HepG2 (cell line): ENCODE measurements at regions not wholly inside any gene's neighbourhood (a gene's known extent, or its start where the extent isn't known, plus 50 kb on each side); places are given as distances from the start of the nearest gene placed in this dataset.

ENCODE experiments used
- ATAC-seq: fragments of 200-7000 bp; cut with Tn5 transposase; 3 replicates; pipeline ENCODE4 v1.9.1; 2020; ENCODE audit warnings: mild to moderate bottlenecking, moderate library complexity
- BruUV-seq: library from RNA; stranded (reverse); fragments of 400-500 nt; replicated peaks from 2 replicates; lab custom pipeline; 2021; lab: Mats Ljungman, UMichigan
- CTCF ChIA-PET: fragments of 300-600 bp; formaldehyde crosslinking; extraction: SDS; loops from one replicate; lab custom pipeline; 2021; ENCODE audit warnings: low total read pairs, inconsistent platforms, low intra/inter-chr PET ratio; lab: Yijun Ruan, JAX
- POLR2A ChIA-PET: fragments of 350-600 bp; sonication (Branson Sonifier 250); formaldehyde crosslinking; loops from one replicate; lab custom pipeline; 2020; ENCODE audit warnings: antibody characterized with exemption, inconsistent platforms; lab: Yijun Ruan, JAX
- DNase-seq: peaks from one replicate; pipeline ENCODE4 v3.0.0-alpha.2; 2015; ENCODE audit warnings: low spot score
- FAIRE-seq: peaks from 3 replicates; lab custom pipeline; 2011; peaks lifted over from hg19 to GRCh38; lab: Jason Lieb, UNC
- H2AFZ ChIP-seq: one replicate; pipeline ENCODE4 v1.6.1; 2011; ENCODE audit warnings: low read length, inconsistent platforms
- H3K27ac ChIP-seq: fragments of 300-600 bp; 3 replicates; pipeline ENCODE4 v1.8.0; 2011; ENCODE audit warnings: mixed run types, mild to moderate bottlenecking, mixed read lengths, low read length, inconsistent platforms; ENCODE audit not compliant: insufficient read depth; ENCODE audit errors: extremely low read length
- H3K27me3 ChIP-seq, 2 experiments: fragments of 200-600 bp in 1 of 2; 2 replicates in 1 of 2; 3 replicates in 1 of 2; pipeline versions ENCODE4 v1.6.0 to v1.8.0; 2011; ENCODE audit warnings: low read length in 2 of 2, mild to moderate bottlenecking in 2 of 2, moderate library complexity in 2 of 2, inconsistent platforms in 1 of 2; ENCODE audit not compliant: insufficient read depth in 2 of 2, control insufficient read depth in 1 of 2
- H3K36me3 ChIP-seq, 2 experiments: fragments of 200-600 bp in 1 of 2; replicated peaks in 1 of 2; 2 replicates in 1 of 2; 3 replicates in 1 of 2; pipeline versions ENCODE4 v1.5.1 to v1.8.0; 2011; ENCODE audit warnings: low read length in 2 of 2, inconsistent platforms in 1 of 2; ENCODE audit not compliant: insufficient read depth in 2 of 2, control insufficient read depth in 1 of 2
- H3K4me1 ChIP-seq: 2 replicates; pipeline ENCODE4 v1.5.1; 2012; ENCODE audit warnings: low read length, inconsistent platforms; ENCODE audit not compliant: insufficient read depth
- H3K4me2 ChIP-seq: 2 replicates; pipeline ENCODE4 v1.6.0; 2011; ENCODE audit warnings: low read depth, low read length, inconsistent platforms
- H3K4me3 ChIP-seq, 3 experiments: fragments of 200-600 bp in 1 of 3; sonication (generic), shearing (Covaris generic) in 1 of 3; replicated peaks in 1 of 3; 2 replicates each; pipeline ENCODE4 v1.5.1; 2011 to 2016; ENCODE audit warnings: low read length in 3 of 3, inconsistent platforms in 2 of 3, low read depth in 2 of 3, mild to moderate bottlenecking in 2 of 3, control low read depth in 1 of 3, mixed read lengths in 1 of 3; ENCODE audit not compliant: insufficient read depth in 1 of 3
- H3K79me2 ChIP-seq: one replicate; pipeline ENCODE4 v1.6.1; 2011; ENCODE audit warnings: low read length, inconsistent platforms; ENCODE audit not compliant: insufficient read depth
- H3K9ac ChIP-seq: 2 replicates; pipeline ENCODE4 v1.6.0; 2011; ENCODE audit warnings: mild to moderate bottlenecking, low read depth, low read length, inconsistent platforms; ENCODE audit not compliant: insufficient read depth
- H3K9me3 ChIP-seq: 2 replicates; pipeline ENCODE4 v1.5.1; 2012; ENCODE audit warnings: mild to moderate bottlenecking, low read length
- H4K20me1 ChIP-seq: 2 replicates; pipeline ENCODE4 v1.6.0; 2011; ENCODE audit warnings: inconsistent platforms, mild to moderate bottlenecking, low read length, moderate library complexity; ENCODE audit not compliant: insufficient read depth
- ARHGAP35 ChIP-seq: sonication (generic); formaldehyde crosslinking; IDR thresholded peaks from 2 replicates; pipeline ENCODE4 v1.9.0; 2022; ENCODE audit warnings: mild to moderate bottlenecking, inconsistent platforms, moderate library complexity, missing genetic modification reagents, borderline replicate concordance
- FOXK1 ChIP-seq: sonication (generic); formaldehyde crosslinking; IDR thresholded peaks from 2 replicates; pipeline ENCODE4 v1.4.0; 2020; ENCODE audit warnings: low read depth, missing genetic modification reagents, borderline replicate concordance
- HNRNPK ChIP-seq: fragments of 200-400 bp; formaldehyde crosslinking; IDR thresholded peaks from 2 replicates; pipeline ENCODE4 v1.6.1; 2018; ENCODE audit warnings: low read length, low read depth, moderate library complexity, mild to moderate bottlenecking; ENCODE audit not compliant: poor library complexity, severe bottlenecking
- IKZF5 ChIP-seq: IDR thresholded peaks from 2 replicates; pipeline ENCODE4 v1.6.1; 2018; ENCODE audit warnings: missing genetic modification reagents, mild to moderate bottlenecking, missing compliant biosample characterization
- SETDB1 ChIP-seq: sonication (generic); formaldehyde crosslinking; IDR thresholded peaks from 2 replicates; pipeline ENCODE4 v1.5.1; 2020; ENCODE audit warnings: missing genetic modification reagents, mild to moderate bottlenecking, borderline replicate concordance
- WGBS: methylation state at CpG from one replicate; pipeline ENCODE4 v1.1.6; 2017; ENCODE audit warnings: low lambda C conversion rate; 5-methylcytosine and 5-hydroxymethylcytosine counted together
- in situ Hi-C: cut with HindIII; loops from 2 replicates; pipeline ENCODE4 v1.10.0; 2017; ENCODE audit warnings: low pct_unique_long_range_greater_than_20kb; ENCODE audit not compliant: extremely low pct_ligation_motif_present
- intact Hi-C: fragments of 100-400 bp; cut with micrococcal nuclease; formaldehyde crosslinking; loops from one replicate; pipeline ENCODE4 v1.10.0; 2022; ENCODE audit not compliant: unreplicated experiment
- TF ChIP-seq, protein P1 (sequence below): IDR thresholded peaks from 2 replicates; pipeline ENCODE4 v1.4.0; 2020; ENCODE audit warnings: mild to moderate bottlenecking, missing genetic modification reagents

DNA sequence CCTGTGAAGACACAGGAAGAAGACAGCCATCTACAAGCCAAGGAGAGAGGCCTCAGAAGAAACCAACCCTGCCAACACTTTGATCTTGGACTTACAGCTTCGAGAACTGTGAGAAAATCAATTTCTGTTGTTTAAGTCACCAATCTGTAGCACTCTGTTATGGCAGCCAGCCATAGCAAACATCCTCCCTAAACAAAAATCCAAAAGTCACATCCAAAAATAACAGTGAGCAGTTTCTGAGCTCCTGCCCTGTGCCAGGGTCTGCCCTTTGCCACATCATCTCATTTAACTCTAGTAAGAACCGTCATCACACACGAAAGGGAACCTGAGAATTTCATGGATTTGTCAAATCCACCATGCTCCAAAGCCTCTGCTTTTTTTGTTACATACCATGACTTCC lies 118.8 kb downstream of the TRIM36 start:
- H4K20me1 ChIP-seq: no peaks in the 10 kb centered on the region
- intact Hi-C loops: no loop called here
- no peak for TF ChIP-seq IKZF5 (CRISPR knock-in tag)
- TF ChIP-seq SETDB1 (CRISPR knock-in tag): no peak
- no peak for TF ChIP-seq ARHGAP35
- TF ChIP-seq HNRNPK: no peak
- no peak for TF ChIP-seq FOXK1
- TF ChIP-seq, protein P1, sequence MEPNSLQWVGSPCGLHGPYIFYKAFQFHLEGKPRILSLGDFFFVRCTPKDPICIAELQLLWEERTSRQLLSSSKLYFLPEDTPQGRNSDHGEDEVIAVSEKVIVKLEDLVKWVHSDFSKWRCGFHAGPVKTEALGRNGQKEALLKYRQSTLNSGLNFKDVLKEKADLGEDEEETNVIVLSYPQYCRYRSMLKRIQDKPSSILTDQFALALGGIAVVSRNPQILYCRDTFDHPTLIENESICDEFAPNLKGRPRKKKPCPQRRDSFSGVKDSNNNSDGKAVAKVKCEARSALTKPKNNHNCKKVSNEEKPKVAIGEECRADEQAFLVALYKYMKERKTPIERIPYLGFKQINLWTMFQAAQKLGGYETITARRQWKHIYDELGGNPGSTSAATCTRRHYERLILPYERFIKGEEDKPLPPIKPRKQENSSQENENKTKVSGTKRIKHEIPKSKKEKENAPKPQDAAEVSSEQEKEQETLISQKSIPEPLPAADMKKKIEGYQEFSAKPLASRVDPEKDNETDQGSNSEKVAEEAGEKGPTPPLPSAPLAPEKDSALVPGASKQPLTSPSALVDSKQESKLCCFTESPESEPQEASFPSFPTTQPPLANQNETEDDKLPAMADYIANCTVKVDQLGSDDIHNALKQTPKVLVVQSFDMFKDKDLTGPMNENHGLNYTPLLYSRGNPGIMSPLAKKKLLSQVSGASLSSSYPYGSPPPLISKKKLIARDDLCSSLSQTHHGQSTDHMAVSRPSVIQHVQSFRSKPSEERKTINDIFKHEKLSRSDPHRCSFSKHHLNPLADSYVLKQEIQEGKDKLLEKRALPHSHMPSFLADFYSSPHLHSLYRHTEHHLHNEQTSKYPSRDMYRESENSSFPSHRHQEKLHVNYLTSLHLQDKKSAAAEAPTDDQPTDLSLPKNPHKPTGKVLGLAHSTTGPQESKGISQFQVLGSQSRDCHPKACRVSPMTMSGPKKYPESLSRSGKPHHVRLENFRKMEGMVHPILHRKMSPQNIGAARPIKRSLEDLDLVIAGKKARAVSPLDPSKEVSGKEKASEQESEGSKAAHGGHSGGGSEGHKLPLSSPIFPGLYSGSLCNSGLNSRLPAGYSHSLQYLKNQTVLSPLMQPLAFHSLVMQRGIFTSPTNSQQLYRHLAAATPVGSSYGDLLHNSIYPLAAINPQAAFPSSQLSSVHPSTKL: no peak
- no TSS peak for BruUV-seq
- ATAC-seq: no peak
- H3K4me1 ChIP-seq: peaks cover 23% of the 10 kb centered on the region
- no peak overlapping the region for H2AFZ ChIP-seq
- POLR2A ChIA-PET: no interaction called here
- DNase-seq: no peak
- H3K4me2 ChIP-seq: no peak overlapping the region
- in situ Hi-C loops: loop anchor here (25.0 kb wide), 2 partner anchors 264 to 1439 kb away; no protein-coding TSS in a partner anchor
- FAIRE-seq: no peak
- H3K27ac ChIP-seq: no peak overlapping the region
- no peak overlapping the region for H3K9ac ChIP-seq
- no peaks in the 10 kb centered on the region for H3K79me2 ChIP-seq
- H3K4me3 ChIP-seq: no peak overlapping the region
- H3K9me3 ChIP-seq: no peaks in the 10 kb centered on the region
- 5% methylated on average over 3 of the region's 3 CpGs for WGBS
- no peaks in the 10 kb centered on the region; a peak in 1 of 5 replicates for H3K27me3 ChIP-seq
- CTCF ChIA-PET: no interaction called here
- no peaks in the 10 kb centered on the region for H3K36me3 ChIP-seq
